A549 (cell line): ENCODE measurements at regions not wholly inside any gene's neighbourhood (a gene's known extent, or its start where the extent isn't known, plus 50 kb on each side); places are given as distances from the start of the nearest gene placed in this dataset.

Experiments used
- ATAC-seq, 2 experiments: fragments of 200-7000 bp in 1 of 2; fragments of >200 bp in 1 of 2; cut with Nextera tagmentation in 1 of 2; cut with Tn5 transposase in 1 of 2; 3 replicates each; pipeline versions ENCODE4 v1.8.0 to v1.9.1; 2018 to 2020; ENCODE audit warnings: mild to moderate bottlenecking in 1 of 2, moderate library complexity in 1 of 2
- CTCF ChIA-PET: fragments of 300-600 bp; sonication (Branson Sonifier 250); formaldehyde crosslinking; extraction: SDS; loops from one replicate; lab custom pipeline; 2021; ENCODE audit warnings: antibody characterized with exemption, inconsistent platforms; lab: Yijun Ruan, JAX
- POLR2A ChIA-PET: fragments of 350-600 bp; formaldehyde crosslinking; extraction: SDS; loops from one replicate; lab custom pipeline; 2021; ENCODE audit warnings: antibody characterized with exemption, inconsistent platforms; lab: Yijun Ruan, JAX
- DNase-seq, 2 experiments: peaks; one replicate each; pipeline versions ENCODE4 v3.0.0 to v3.0.0-alpha.2; 2011 to 2016; ENCODE audit warnings: low read depth in 1 of 2, low spot score in 1 of 2
- FAIRE-seq: peaks from 2 replicates; lab custom pipeline; 2011; peaks lifted over from hg19 to GRCh38; lab: Jason Lieb, UNC
- H3K27ac ChIP-seq, 2 experiments: fragments of >200 bp; sonication (Bioruptor Twin); formaldehyde crosslinking; 3 replicates each; pipeline ENCODE4 v1.5.1; 2016 to 2017
- H3K4me1 ChIP-seq: fragments of >200 bp; sonication (Bioruptor Twin); formaldehyde crosslinking; 3 replicates; pipeline ENCODE4 v1.6.1; 2016
- H3K4me2 ChIP-seq: fragments of >200 bp; sonication (Bioruptor Twin); formaldehyde crosslinking; 3 replicates; pipeline ENCODE4 v1.6.1; 2016
- H3K4me3 ChIP-seq: fragments of >200 bp; sonication (Bioruptor Twin); formaldehyde crosslinking; 3 replicates; pipeline ENCODE4 v1.5.1; 2016
- H3K9me3 ChIP-seq: fragments of >200 bp; sonication (Bioruptor Twin); formaldehyde crosslinking; 3 replicates; pipeline ENCODE4 v1.6.1; 2016
- CBX2 ChIP-seq: fragments of 200-600 bp; sonication (generic); IDR thresholded peaks from 2 replicates; pipeline ENCODE4 v1.6.1; 2016; ENCODE audit warnings: low read depth, mild to moderate bottlenecking, borderline replicate concordance
- CEBPB ChIP-seq, 2 experiments: fragments of >200 bp in 1 of 2; sonication (Bioruptor Twin) in 1 of 2; formaldehyde crosslinking in 1 of 2; IDR thresholded peaks; 2 replicates each; pipeline ENCODE4 v1.6.1; 2012 to 2016
- EHMT2 ChIP-seq: fragments of 200-600 bp; sonication (generic); IDR thresholded peaks from 2 replicates; pipeline ENCODE4 v1.6.1; 2016; ENCODE audit warnings: antibody characterized with exemption, low read depth, mild to moderate bottlenecking, moderate library complexity
- EP300 ChIP-seq, 2 experiments: fragments of >200 bp; sonication (Bioruptor Twin); formaldehyde crosslinking; IDR thresholded peaks; 2 replicates in 1 of 2; 3 replicates in 1 of 2; pipeline ENCODE4 v1.6.1; 2016 to 2017
- FOSB ChIP-seq: fragments of 250-450 bp; sonication (Bioruptor Pico); IDR thresholded peaks from 2 replicates; pipeline ENCODE4 v1.5.0; 2020; ENCODE audit warnings: mild to moderate bottlenecking, moderate library complexity
- GATA3 ChIP-seq: IDR thresholded peaks from 2 replicates; pipeline ENCODE4 v1.6.1; 2012; ENCODE audit warnings: borderline replicate concordance
- HDAC2 ChIP-seq: fragments of 200-600 bp; sonication (generic); IDR thresholded peaks from 2 replicates; pipeline ENCODE4 v1.6.1; 2016
- HOXA7 ChIP-seq: fragments of 250-450 bp; sonication (Bioruptor Pico); IDR thresholded peaks from 2 replicates; pipeline ENCODE4 v1.5.0; 2020; ENCODE audit warnings: mild to moderate bottlenecking, moderate library complexity
- KDM1A ChIP-seq: fragments of 200-600 bp; sonication (generic); IDR thresholded peaks from 2 replicates; pipeline ENCODE4 v1.6.1; 2016; ENCODE audit warnings: low read depth, mild to moderate bottlenecking
- MAFK ChIP-seq: fragments of 450-650 bp; IDR thresholded peaks from 2 replicates; pipeline ENCODE4 v1.6.1; 2014; ENCODE audit not compliant: partially characterized antibody
- NR3C1 ChIP-seq: fragments of >200 bp; sonication (Bioruptor Twin); formaldehyde crosslinking; IDR thresholded peaks from 3 replicates; pipeline ENCODE4 v1.6.1; 2017
- SMC3 ChIP-seq: fragments of >200 bp; sonication (Bioruptor Twin); formaldehyde crosslinking; IDR thresholded peaks from 3 replicates; pipeline ENCODE4 v1.6.1; 2018; ENCODE audit warnings: inconsistent platforms
- TFCP2L1 ChIP-seq: fragments of 250-450 bp; sonication (Bioruptor Pico); IDR thresholded peaks from 2 replicates; pipeline ENCODE4 v1.5.0; 2021; ENCODE audit warnings: mild to moderate bottlenecking
- ZNF302 ChIP-seq: fragments of 250-450 bp; sonication (Bioruptor Pico); IDR thresholded peaks from 2 replicates; pipeline ENCODE4 v1.9.0; 2021; ENCODE audit warnings: inconsistent platforms, mild to moderate bottlenecking, moderate library complexity
- ZSCAN20 ChIP-seq: fragments of 250-450 bp; sonication (Bioruptor Pico); IDR thresholded peaks from 2 replicates; pipeline ENCODE4 v1.8.0; 2022; ENCODE audit warnings: mild to moderate bottlenecking, moderate library complexity
- WGBS: methylation state at CpG from one replicate; pipeline ENCODE4 v1.1.6; 2017; ENCODE audit errors: missing lambda C conversion rate; 5-methylcytosine and 5-hydroxymethylcytosine counted together
- TF ChIP-seq, protein P1 (sequence below): fragments of >200 bp; sonication (Bioruptor Twin); formaldehyde crosslinking; IDR thresholded peaks from 3 replicates; pipeline ENCODE4 v1.5.1; 2016
- TF ChIP-seq, protein P2 (sequence below): fragments of 450-650 bp; IDR thresholded peaks from 2 replicates; pipeline ENCODE4 v1.6.1; 2014; ENCODE audit warnings: antibody characterized with exemption
- TF ChIP-seq, protein P3 (sequence below): fragments of >200 bp; sonication (Bioruptor Twin); formaldehyde crosslinking; IDR thresholded peaks from 3 replicates; pipeline ENCODE4 v1.6.1; 2016
- TF ChIP-seq, protein P4 (sequence below): fragments of 250-450 bp; sonication (Bioruptor Pico); IDR thresholded peaks from 2 replicates; pipeline ENCODE4 v1.5.0; 2021; ENCODE audit warnings: mild to moderate bottlenecking, moderate library complexity, borderline replicate concordance

DNA sequence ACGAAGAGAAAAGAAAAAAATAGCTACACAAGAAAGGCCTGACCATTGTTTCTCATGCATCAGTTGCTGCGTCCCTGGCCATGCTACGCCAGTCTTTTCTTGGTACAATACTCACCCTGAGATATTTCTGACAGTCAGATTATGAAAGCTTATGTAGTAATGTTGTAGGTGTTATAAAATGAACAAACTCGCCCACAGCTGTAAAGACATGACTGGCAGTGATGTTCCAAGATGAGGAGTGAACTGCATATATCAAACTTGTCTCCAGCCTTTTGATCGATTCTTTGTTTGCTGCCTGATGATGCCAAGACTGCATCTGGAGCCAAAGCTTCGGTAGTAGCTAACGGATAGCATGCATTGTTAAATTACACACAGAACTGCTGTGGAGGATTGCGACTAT lies 822.7 kb downstream of the TUSC7 start:
- ChIA-PET CTCF (interaction anchor here (0.7 to 1.2 kb wide), 3 partner anchors 8 to 513 kb away, joined by 3 to 5 read pairs (median 3); no protein-coding TSS in a partner anchor), POLR2A (no interaction called here)
- no peak for FAIRE-seq
- H3K4me2 ChIP-seq: no peak overlapping the region
- H3K4me1 ChIP-seq: no peaks in the 10 kb centered on the region
- no peak overlapping the region for H3K4me3 ChIP-seq
- H3K27ac ChIP-seq: no peak overlapping the region
- WGBS: 85% methylated on average over 8 of the region's 8 CpGs
- no peak for ATAC-seq
- no peak for DNase-seq
- TF ChIP-seq HOXA7 (CRISPR knock-in tag) (no peak), CEBPB (IDR thresholded peaks at IDR 0.05) (no peak), SMC3 (no peak), HDAC2 (no peak), KDM1A (no peak), ZNF302 (CRISPR knock-in tag) (no peak), EP300 (IDR thresholded peaks at IDR 0.05) (no peak), TFCP2L1 (no peak), ZSCAN20 (CRISPR knock-in tag) (no peak), CBX2 (no peak), FOSB (CRISPR knock-in tag) (no peak)
- TF ChIP-seq, protein P1, sequence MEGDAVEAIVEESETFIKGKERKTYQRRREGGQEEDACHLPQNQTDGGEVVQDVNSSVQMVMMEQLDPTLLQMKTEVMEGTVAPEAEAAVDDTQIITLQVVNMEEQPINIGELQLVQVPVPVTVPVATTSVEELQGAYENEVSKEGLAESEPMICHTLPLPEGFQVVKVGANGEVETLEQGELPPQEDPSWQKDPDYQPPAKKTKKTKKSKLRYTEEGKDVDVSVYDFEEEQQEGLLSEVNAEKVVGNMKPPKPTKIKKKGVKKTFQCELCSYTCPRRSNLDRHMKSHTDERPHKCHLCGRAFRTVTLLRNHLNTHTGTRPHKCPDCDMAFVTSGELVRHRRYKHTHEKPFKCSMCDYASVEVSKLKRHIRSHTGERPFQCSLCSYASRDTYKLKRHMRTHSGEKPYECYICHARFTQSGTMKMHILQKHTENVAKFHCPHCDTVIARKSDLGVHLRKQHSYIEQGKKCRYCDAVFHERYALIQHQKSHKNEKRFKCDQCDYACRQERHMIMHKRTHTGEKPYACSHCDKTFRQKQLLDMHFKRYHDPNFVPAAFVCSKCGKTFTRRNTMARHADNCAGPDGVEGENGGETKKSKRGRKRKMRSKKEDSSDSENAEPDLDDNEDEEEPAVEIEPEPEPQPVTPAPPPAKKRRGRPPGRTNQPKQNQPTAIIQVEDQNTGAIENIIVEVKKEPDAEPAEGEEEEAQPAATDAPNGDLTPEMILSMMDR: no peak
- TF ChIP-seq, protein P2, sequence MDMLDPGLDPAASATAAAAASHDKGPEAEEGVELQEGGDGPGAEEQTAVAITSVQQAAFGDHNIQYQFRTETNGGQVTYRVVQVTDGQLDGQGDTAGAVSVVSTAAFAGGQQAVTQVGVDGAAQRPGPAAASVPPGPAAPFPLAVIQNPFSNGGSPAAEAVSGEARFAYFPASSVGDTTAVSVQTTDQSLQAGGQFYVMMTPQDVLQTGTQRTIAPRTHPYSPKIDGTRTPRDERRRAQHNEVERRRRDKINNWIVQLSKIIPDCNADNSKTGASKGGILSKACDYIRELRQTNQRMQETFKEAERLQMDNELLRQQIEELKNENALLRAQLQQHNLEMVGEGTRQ: no peak
- TF ChIP-seq, protein P3, sequence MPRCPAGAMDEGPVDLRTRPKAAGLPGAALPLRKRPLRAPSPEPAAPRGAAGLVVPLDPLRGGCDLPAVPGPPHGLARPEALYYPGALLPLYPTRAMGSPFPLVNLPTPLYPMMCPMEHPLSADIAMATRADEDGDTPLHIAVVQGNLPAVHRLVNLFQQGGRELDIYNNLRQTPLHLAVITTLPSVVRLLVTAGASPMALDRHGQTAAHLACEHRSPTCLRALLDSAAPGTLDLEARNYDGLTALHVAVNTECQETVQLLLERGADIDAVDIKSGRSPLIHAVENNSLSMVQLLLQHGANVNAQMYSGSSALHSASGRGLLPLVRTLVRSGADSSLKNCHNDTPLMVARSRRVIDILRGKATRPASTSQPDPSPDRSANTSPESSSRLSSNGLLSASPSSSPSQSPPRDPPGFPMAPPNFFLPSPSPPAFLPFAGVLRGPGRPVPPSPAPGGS: no peak
- H3K9me3 ChIP-seq: no peaks in the 10 kb centered on the region

DNA sequence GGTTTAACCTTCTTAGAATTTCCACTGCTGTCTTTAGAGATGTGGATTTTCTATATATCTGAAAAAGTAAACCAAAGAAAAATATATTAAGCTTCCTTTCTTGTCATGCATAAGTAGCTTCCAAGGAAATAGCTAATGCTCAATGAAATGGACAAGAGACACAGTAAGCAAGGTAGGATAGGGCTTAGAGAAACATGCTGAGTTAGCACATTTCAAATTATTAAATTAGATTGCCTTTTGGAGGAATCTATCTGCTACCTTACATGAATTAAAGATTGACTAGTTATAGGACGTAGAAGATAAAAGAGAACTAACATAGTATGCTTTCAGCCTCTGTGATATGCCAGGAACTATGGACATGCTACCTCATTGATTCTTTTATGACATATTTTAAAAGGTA lies 824.6 kb downstream of the TUSC7 start:
- no peak for DNase-seq
- WGBS: 77% methylated on average over 1 of the region's 1 CpG
- CTCF ChIA-PET: no interaction called here
- Histone ChIP-seq H3K9me3 (no peaks in the 10 kb centered on the region), H3K4me2 (no peak overlapping the region), H3K4me1 (0 out of 3 replicates have a peak, but pooled peaks cover 13% of the 10 kb centered on the region), H3K27ac (no peak overlapping the region), H3K4me3 (no peak overlapping the region)
- no peak for ATAC-seq
- no peak for FAIRE-seq
- TF ChIP-seq NR3C1: no peak
- TF ChIP-seq EHMT2: no peak
- peak; percentile 96 for TF ChIP-seq MAFK
- POLR2A ChIA-PET: no interaction called here

DNA sequence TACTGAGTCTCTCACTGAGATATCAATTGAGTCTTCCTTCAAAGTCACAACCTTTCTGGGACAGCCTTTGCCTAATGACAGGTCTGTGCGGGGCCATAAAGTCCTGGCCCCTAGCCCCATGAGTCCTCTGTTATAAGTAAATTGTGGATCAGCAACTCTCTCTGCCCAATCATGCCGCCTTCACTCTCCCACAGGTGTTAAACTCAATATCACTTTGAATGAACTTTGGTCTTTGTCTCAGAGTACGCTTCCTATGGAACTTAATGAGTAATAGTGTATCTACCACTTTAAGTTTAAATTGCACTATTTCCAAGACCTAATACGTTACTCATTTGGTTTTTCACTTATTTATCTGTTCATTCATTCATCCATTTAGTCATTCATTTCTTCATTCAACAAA lies 826.4 kb downstream of the TUSC7 start:
- Histone ChIP-seq H3K4me2 (no peak overlapping the region), H3K4me1 (peaks cover 17% of the 10 kb centered on the region; the same call in 1 of the 3 replicates), H3K4me3 (no peak overlapping the region), H3K9me3 (no peaks in the 10 kb centered on the region), H3K27ac (no peak overlapping the region)
- WGBS: 81% methylated on average over 4 of the region's 4 CpGs
- FAIRE-seq (no peak), DNase-seq (no peak), ATAC-seq (no peak)
- ChIA-PET CTCF (interaction anchor here (0.9 kb wide), 1 partner anchor 10 kb away, joined by 3 read pairs; no protein-coding TSS in a partner anchor), POLR2A (no interaction called here)
- TF ChIP-seq TFCP2L1 (no peak), GATA3 (no peak), CBX2 (no peak)
- TF ChIP-seq, protein P4, sequence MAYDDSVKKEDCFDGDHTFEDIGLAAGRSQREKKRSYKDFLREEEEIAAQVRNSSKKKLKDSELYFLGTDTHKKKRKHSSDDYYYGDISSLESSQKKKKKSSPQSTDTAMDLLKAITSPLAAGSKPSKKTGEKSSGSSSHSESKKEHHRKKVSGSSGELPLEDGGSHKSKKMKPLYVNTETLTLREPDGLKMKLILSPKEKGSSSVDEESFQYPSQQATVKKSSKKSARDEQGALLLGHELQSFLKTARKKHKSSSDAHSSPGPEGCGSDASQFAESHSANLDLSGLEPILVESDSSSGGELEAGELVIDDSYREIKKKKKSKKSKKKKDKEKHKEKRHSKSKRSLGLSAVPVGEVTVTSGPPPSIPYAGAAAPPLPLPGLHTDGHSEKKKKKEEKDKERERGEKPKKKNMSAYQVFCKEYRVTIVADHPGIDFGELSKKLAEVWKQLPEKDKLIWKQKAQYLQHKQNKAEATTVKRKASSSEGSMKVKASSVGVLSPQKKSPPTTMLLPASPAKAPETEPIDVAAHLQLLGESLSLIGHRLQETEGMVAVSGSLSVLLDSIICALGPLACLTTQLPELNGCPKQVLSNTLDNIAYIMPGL (CRISPR knock-in tag): no peak
